RWPE2 (cell line): ENCODE measurements at regions not wholly inside any gene's neighbourhood (a gene's known extent, or its start where the extent isn't known, plus 50 kb on each side); places are given as distances from the start of the nearest gene placed in this dataset.

Experiments used
- ATAC-seq: fragments of 200-7000 bp; cut with Tn5 transposase; 3 replicates; pipeline ENCODE4 v1.9.1; 2021; ENCODE audit warnings: low read depth
- DNase-seq: peaks from one replicate; pipeline ENCODE4 v3.0.0-alpha.2; 2020; ENCODE audit warnings: low spot score
- H3K27ac ChIP-seq: fragments of 450-650 bp; 2 replicates; pipeline ENCODE4 v1.5.1; 2017; ENCODE audit warnings: mild to moderate bottlenecking; ENCODE audit not compliant: poor library complexity, severe bottlenecking
- H3K27me3 ChIP-seq: fragments of 250-450 bp; sonication (Bioruptor Pico); 2 replicates; pipeline ENCODE4 v1.5.1; 2021; ENCODE audit warnings: mild to moderate bottlenecking, moderate library complexity; ENCODE audit not compliant: insufficient read depth, poor library complexity, severe bottlenecking
- H3K36me3 ChIP-seq: fragments of 250-450 bp; sonication (Bioruptor Pico); 2 replicates; pipeline ENCODE4 v1.5.1; 2020; ENCODE audit warnings: low read depth, mild to moderate bottlenecking, moderate library complexity
- H3K4me1 ChIP-seq: fragments of 250-450 bp; sonication (Bioruptor Pico); 2 replicates; pipeline ENCODE4 v1.5.1; 2021; ENCODE audit warnings: mild to moderate bottlenecking, moderate library complexity; ENCODE audit not compliant: insufficient read depth, poor library complexity, severe bottlenecking
- H3K4me3 ChIP-seq: fragments of 250-450 bp; sonication (Bioruptor Pico); 2 replicates; pipeline ENCODE4 v1.5.1; 2021; ENCODE audit warnings: mild to moderate bottlenecking, moderate library complexity; ENCODE audit not compliant: severe bottlenecking
- H3K9me3 ChIP-seq: fragments of 250-450 bp; sonication (Bioruptor Pico); 2 replicates; pipeline ENCODE4 v1.5.1; 2021; ENCODE audit warnings: mild to moderate bottlenecking, moderate library complexity; ENCODE audit not compliant: severe bottlenecking
- TF ChIP-seq, protein P1 (sequence below): fragments of 450-650 bp; IDR thresholded peaks from one replicate; pipeline ENCODE4 v1.5.1; 2017; ENCODE audit warnings: mild to moderate bottlenecking, moderate library complexity; ENCODE audit not compliant: poor library complexity, severe bottlenecking

- peak; percentile 90 for ATAC-seq
These were observed 97.0 kb downstream of the DDIT4L start for GRCh38 chr4:100093091-100093866.

DNA sequence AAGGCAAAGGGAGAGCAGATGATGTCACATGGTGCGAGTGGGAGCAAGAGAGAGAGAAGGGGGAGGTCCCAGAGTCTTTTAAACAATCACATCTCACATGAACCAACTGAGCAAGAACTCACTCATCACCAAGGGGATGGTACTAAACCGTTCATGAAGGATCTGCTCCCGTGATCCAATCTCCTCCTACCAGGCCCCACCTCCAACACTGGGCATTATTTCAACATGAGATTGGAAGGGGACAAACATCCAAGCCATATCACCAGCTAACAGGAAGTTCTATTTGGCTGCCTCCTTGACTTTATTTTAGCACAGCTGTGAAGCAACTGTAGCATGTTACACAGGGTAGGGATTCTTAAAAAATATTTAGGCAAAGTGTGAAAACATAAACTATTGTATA is 102.5 kb downstream of the DDIT4L start:
- Histone ChIP-seq H3K4me1 (no peaks in the 10 kb centered on the region), H3K27me3 (no peaks in the 10 kb centered on the region), H3K4me3 (no peak overlapping the region), H3K36me3 (no peaks in the 10 kb centered on the region), H3K27ac (no peak overlapping the region), H3K9me3 (no peaks in the 10 kb centered on the region)
- TF ChIP-seq, protein P1, sequence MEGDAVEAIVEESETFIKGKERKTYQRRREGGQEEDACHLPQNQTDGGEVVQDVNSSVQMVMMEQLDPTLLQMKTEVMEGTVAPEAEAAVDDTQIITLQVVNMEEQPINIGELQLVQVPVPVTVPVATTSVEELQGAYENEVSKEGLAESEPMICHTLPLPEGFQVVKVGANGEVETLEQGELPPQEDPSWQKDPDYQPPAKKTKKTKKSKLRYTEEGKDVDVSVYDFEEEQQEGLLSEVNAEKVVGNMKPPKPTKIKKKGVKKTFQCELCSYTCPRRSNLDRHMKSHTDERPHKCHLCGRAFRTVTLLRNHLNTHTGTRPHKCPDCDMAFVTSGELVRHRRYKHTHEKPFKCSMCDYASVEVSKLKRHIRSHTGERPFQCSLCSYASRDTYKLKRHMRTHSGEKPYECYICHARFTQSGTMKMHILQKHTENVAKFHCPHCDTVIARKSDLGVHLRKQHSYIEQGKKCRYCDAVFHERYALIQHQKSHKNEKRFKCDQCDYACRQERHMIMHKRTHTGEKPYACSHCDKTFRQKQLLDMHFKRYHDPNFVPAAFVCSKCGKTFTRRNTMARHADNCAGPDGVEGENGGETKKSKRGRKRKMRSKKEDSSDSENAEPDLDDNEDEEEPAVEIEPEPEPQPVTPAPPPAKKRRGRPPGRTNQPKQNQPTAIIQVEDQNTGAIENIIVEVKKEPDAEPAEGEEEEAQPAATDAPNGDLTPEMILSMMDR: no peak
- no peak for ATAC-seq
- DNase-seq: no peak

More at GRCh38 chr4:100093091-100093866, 97.0 kb downstream of the DDIT4L start:
- DNase-seq: peak; percentile 76
- Histone ChIP-seq H3K27me3 (no peaks in the 10 kb centered on the region), H3K36me3 (no peaks in the 10 kb centered on the region), H3K27ac (no peak overlapping the region), H3K9me3 (no peaks in the 10 kb centered on the region), H3K4me1 (peaks cover 6% of the 10 kb centered on the region), H3K4me3 (no peak overlapping the region)
- TF ChIP-seq, protein P1: peak; percentile 90

DNA sequence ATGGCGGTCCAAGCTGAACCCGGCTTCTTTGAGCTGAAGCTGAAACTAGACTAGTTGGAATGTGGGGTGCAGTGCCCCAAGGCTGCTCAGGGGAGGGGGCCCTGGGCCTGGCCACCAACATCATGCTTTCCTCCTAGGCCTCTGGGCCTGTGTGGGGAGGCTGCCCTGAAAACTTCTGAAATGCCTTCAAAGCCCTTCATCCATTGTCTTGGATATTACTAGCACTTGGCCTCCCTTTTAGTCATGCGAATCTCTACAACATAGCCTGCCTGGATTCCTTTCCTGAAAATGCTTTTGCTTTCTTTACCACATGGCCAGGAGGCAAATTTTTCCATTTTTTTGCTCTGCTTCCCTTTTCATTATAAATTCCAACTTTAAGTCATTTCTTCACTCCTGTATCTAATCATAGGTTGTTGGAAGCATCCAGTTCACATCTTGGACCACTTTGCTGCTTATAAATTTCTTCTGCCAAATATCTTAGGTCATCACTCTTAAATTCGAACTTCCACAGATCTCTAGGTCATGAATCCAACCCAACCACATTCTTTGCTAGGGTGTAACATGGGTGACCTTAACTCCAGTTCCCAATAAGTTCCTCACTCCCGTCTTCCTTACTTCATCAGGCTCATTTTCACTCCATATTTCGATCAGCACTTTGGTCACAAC is 103.4 kb downstream of the DDIT4L start:
- Histone ChIP-seq H3K27ac (no peak overlapping the region), H3K27me3 (no peaks in the 10 kb centered on the region), H3K36me3 (no peaks in the 10 kb centered on the region), H3K4me1 (no peaks in the 10 kb centered on the region), H3K9me3 (no peaks in the 10 kb centered on the region), H3K4me3 (no peak overlapping the region)
- no peak for DNase-seq
- TF ChIP-seq, protein P1: no peak
- no peak for ATAC-seq

- no peak for DNase-seq
- H3K9me3 ChIP-seq: no peaks in the 10 kb centered on the region
- TF ChIP-seq, protein P1: no peak
- no peak overlapping the region for H3K4me3 ChIP-seq
- H3K4me1 ChIP-seq: no peaks in the 10 kb centered on the region
- H3K27me3 ChIP-seq: no peaks in the 10 kb centered on the region
- no peak overlapping the region for H3K27ac ChIP-seq
- ATAC-seq: no peak
- H3K36me3 ChIP-seq: no peaks in the 10 kb centered on the region
These were observed 105.4 kb downstream of the DDIT4L start for GRCh38 chr4:100084892-100085291.

DNA sequence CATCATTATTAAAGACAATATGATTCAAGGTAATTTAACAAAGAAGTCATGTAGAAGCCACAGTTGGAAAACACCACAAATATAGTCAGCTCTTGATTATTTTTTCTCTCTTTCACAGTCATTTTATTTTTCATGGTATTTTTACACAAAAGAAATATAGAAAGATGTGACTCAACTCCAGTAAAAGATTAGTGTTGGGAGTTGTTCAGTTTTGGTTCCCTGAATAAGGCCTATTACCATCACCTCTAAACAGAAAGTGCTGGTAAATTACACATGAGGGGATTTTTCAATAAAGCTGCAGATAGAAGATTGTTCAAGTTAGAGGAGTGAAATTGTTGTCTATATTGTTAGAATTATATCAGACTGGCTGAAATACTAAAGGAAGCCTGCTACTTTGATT is 107.0 kb downstream of the DDIT4L start:
- Histone ChIP-seq H3K27me3 (no peaks in the 10 kb centered on the region), H3K27ac (no peak overlapping the region)
- ATAC-seq: no peak

More for the DNA sequence above, 107.0 kb downstream of the DDIT4L start:
- TF ChIP-seq, protein P1: no peak
- no peak for DNase-seq
- H3K4me1 ChIP-seq: no peaks in the 10 kb centered on the region
- H3K4me3 ChIP-seq: no peak overlapping the region
- no peaks in the 10 kb centered on the region for H3K9me3 ChIP-seq
- H3K36me3 ChIP-seq: no peaks in the 10 kb centered on the region
